Gastroesophageal sphincter (tissue), 3 donors: ENCODE measurements at regions not wholly inside any gene's neighbourhood (a gene's known extent, or its start where the extent isn't known, plus 50 kb on each side); places are given as distances from the start of the nearest gene placed in this dataset.
"Not testable (repeated sequence)": the region's sequence is repeated elsewhere in the genome, so short reads cannot be mapped to it uniquely, and the experiment has no call there.

Source experiments
- CTCF ChIP-seq, 4 experiments: fragments of 200-600 bp in 2 of 4; fragments of 450-650 bp in 2 of 4; sonication (generic) in 1 of 4; IDR thresholded peaks; one replicate each; pipeline ENCODE4 v1.5.1; 2017 to 2019; ENCODE audit warnings: antibody characterized with exemption in 4 of 4, mild to moderate bottlenecking in 2 of 4, moderate library complexity in 2 of 4
- POLR2AphosphoS5 ChIP-seq: sonication (generic); formaldehyde crosslinking; IDR thresholded peaks from one replicate; pipeline ENCODE4 v1.6.1; 2017; ENCODE audit warnings: antibody characterized with exemption

GRCh38 chr6:111949984-111950383 lies 76.7 kb upstream of the FYN start:
- not testable (repeated sequence) for TF ChIP-seq CTCF (IDR thresholded peaks at IDR 0.05); POLR2AphosphoS5
